ENCODE measurements at regions not wholly inside any gene's neighbourhood (a gene's known extent, or its start where the extent isn't known, plus 50 kb on each side); places are given as distances from the start of the nearest gene placed in this dataset.

- H3K4me3 ChIP-seq (ENCODE audit: low read length in 2 of 2) = no peak overlapping the region
These were observed 345.9 kb upstream of the SMIM30 start for GRCh38 chr7:113464096-113464855.

DNA sequence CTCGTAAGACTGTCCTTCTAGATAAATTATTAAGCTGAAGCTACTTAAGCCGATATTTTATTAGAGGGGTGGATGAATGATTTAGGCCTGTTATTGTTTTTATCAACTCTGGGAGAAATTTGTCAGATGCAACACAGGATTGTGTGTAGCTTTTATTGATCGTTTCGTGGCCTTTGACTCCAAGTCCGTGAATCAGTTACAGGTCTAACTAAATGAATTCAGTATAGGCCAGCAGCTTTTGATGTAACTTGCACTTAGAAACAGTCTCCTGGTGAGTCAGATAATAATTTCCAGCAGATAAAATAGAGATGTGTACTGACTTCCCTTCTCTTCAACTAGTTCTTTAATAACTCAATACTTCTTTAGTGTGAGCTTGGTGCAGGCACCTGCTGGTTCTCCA lies 341.7 kb upstream of the SMIM30 start:
- no peaks in the 10 kb centered on the region for H3K9me3 ChIP-seq (ENCODE audit: control insufficient read depth in 2 of 2, low read length in 2 of 2)
- no peaks in the 10 kb centered on the region for H3K4me1 ChIP-seq (ENCODE audit: control insufficient read depth, insufficient read depth, low read length)
- no peak overlapping the region for H3K9ac ChIP-seq (ENCODE audit: low read length in 2 of 2)
- H3K27ac ChIP-seq (ENCODE audit: low read length) = no peak overlapping the region
- no peaks in the 10 kb centered on the region for H3K27me3 ChIP-seq (ENCODE audit: control insufficient read depth in 1 of 2, insufficient read depth in 2 of 2, low read length in 2 of 2)
- H3K4me3 ChIP-seq (ENCODE audit: low read length in 2 of 2) = no peak overlapping the region
- H3K36me3 ChIP-seq (ENCODE audit: control insufficient read depth in 2 of 2, insufficient read depth in 2 of 2, low read length in 2 of 2) = no peaks in the 10 kb centered on the region

More at GRCh38 chr7:113464096-113464855, 345.9 kb upstream of the SMIM30 start:
- H3K4me1 ChIP-seq (ENCODE audit: control insufficient read depth, insufficient read depth, low read length) = no peaks in the 10 kb centered on the region
- H3K9ac ChIP-seq (ENCODE audit: low read length in 2 of 2) = no peak overlapping the region
- H3K27ac ChIP-seq (ENCODE audit: low read length) = no peak overlapping the region
- no peaks in the 10 kb centered on the region for H3K36me3 ChIP-seq (ENCODE audit: control insufficient read depth in 2 of 2, insufficient read depth in 2 of 2, low read length in 2 of 2)
- H3K27me3 ChIP-seq (ENCODE audit: control insufficient read depth in 1 of 2, insufficient read depth in 2 of 2, low read length in 2 of 2) = no peaks in the 10 kb centered on the region
- H3K9me3 ChIP-seq (ENCODE audit: control insufficient read depth in 2 of 2, low read length in 2 of 2) = no peaks in the 10 kb centered on the region

DNA sequence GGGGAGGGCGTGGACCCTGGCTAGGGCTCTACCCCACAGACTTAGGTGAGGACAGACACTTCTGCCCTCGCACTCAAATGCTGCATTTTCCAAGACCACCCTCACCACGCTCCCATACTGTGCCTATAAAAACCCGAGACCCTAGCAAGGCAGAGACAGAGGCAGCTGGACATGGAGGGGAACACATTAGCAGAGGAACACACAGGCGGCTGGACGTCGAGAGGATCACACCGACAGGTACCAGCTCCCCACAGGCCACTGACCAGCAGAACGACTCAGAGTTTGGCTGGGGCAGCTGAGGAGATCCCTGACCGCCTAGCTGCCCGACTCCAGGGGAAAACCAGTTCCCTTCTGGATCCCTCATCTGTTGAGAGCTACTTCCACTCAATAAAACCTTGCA lies 338.2 kb upstream of the SMIM30 start:
- Histone ChIP-seq H3K27me3 (ENCODE audit: control insufficient read depth in 1 of 2, insufficient read depth in 2 of 2, low read length in 2 of 2) (no peaks in the 10 kb centered on the region), H3K36me3 (ENCODE audit: control insufficient read depth in 2 of 2, insufficient read depth in 2 of 2, low read length in 2 of 2) (no peaks in the 10 kb centered on the region), H3K9me3 (ENCODE audit: control insufficient read depth in 2 of 2, low read length in 2 of 2) (no peaks in the 10 kb centered on the region), H3K4me3 (ENCODE audit: low read length in 2 of 2) (no peak overlapping the region), H3K4me1 (ENCODE audit: control insufficient read depth, insufficient read depth, low read length) (no peaks in the 10 kb centered on the region), H3K9ac (ENCODE audit: low read length in 2 of 2) (no peak overlapping the region), H3K27ac (ENCODE audit: low read length) (no peak overlapping the region)

DNA sequence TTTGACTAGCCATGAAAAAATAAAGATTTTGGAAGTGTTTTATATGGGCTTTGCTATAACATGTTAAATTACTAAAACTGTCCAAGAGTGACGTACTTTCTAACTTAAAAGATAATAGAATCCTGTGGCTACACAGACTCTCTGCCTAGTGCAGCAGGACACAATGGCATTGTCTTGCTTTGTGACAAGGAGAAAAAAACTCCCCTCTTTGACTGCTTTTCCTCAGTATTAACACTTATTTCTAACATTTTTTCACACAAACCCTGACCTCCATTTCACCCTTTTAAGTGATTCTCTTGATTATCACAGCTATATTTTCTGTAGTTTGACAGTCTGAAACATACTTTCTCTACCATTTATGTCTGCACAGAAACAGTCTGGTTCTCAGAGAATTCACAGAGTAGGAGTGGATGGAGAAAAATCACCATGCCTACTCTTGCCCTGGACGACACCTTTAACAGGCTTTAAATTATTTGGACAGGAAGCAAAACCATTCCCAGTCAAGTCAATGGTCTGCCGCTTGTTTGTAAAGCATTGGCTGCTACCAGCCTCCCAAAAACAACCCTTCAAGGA lies 336.3 kb upstream of the SMIM30 start:
- no peaks in the 10 kb centered on the region for H3K27me3 ChIP-seq (ENCODE audit: control insufficient read depth in 1 of 2, insufficient read depth in 2 of 2, low read length in 2 of 2)
- no peaks in the 10 kb centered on the region for H3K4me1 ChIP-seq (ENCODE audit: control insufficient read depth, insufficient read depth, low read length)
- H3K36me3 ChIP-seq (ENCODE audit: control insufficient read depth in 2 of 2, insufficient read depth in 2 of 2, low read length in 2 of 2) = no peaks in the 10 kb centered on the region

DNA sequence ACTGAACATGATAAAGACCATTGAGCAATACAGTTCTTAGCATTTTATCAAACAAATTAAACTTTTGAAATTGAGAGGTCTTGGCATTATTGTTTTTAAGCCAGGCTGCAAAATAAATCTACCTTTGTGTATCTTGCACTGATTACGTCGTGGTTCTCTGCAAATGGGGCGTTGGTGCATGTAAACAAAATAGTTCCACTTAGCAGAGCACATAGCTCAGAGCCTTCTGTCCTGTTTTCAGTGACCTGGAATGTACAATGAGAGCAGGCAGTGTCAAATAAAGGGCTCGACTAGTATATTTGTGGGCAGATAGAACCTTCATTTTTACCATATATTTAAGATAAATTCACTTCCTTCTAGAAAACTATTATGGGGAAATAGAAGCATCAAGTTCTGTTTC lies 333.9 kb upstream of the SMIM30 start:
- Histone ChIP-seq H3K4me1 (ENCODE audit: control insufficient read depth, insufficient read depth, low read length) (no peaks in the 10 kb centered on the region), H3K27me3 (ENCODE audit: control insufficient read depth in 1 of 2, insufficient read depth in 2 of 2, low read length in 2 of 2) (no peaks in the 10 kb centered on the region), H3K9me3 (ENCODE audit: control insufficient read depth in 2 of 2, low read length in 2 of 2) (no peaks in the 10 kb centered on the region), H3K4me3 (ENCODE audit: low read length in 2 of 2) (no peak overlapping the region), H3K36me3 (ENCODE audit: control insufficient read depth in 2 of 2, insufficient read depth in 2 of 2, low read length in 2 of 2) (no peaks in the 10 kb centered on the region), H3K9ac (ENCODE audit: low read length in 2 of 2) (no peak overlapping the region), H3K27ac (ENCODE audit: low read length) (no peak overlapping the region)

More for the DNA sequence above, 336.3 kb upstream of the SMIM30 start:
- no peak overlapping the region for H3K27ac ChIP-seq (ENCODE audit: low read length)
- H3K9ac ChIP-seq (ENCODE audit: low read length in 2 of 2) = no peak overlapping the region
- H3K4me3 ChIP-seq (ENCODE audit: low read length in 2 of 2) = no peak overlapping the region
- H3K9me3 ChIP-seq (ENCODE audit: control insufficient read depth in 2 of 2, low read length in 2 of 2) = no peaks in the 10 kb centered on the region

- Histone ChIP-seq H3K4me1 (ENCODE audit: control insufficient read depth, insufficient read depth, low read length) (no peaks in the 10 kb centered on the region), H3K9me3 (ENCODE audit: control insufficient read depth in 2 of 2, low read length in 2 of 2) (no peaks in the 10 kb centered on the region), H3K27me3 (ENCODE audit: control insufficient read depth in 1 of 2, insufficient read depth in 2 of 2, low read length in 2 of 2) (no peaks in the 10 kb centered on the region), H3K9ac (ENCODE audit: low read length in 2 of 2) (no peak overlapping the region), H3K4me3 (ENCODE audit: low read length in 2 of 2) (no peak overlapping the region), H3K36me3 (ENCODE audit: control insufficient read depth in 2 of 2, insufficient read depth in 2 of 2, low read length in 2 of 2) (no peaks in the 10 kb centered on the region), H3K27ac (ENCODE audit: low read length) (no peak overlapping the region)
These were observed 328.4 kb upstream of the SMIM30 start for GRCh38 chr7:113446791-113447190.

- H3K9me3 ChIP-seq (ENCODE audit: control insufficient read depth in 2 of 2, low read length in 2 of 2) = no peaks in the 10 kb centered on the region
- no peaks in the 10 kb centered on the region for H3K27me3 ChIP-seq (ENCODE audit: control insufficient read depth in 1 of 2, insufficient read depth in 2 of 2, low read length in 2 of 2)
- no peaks in the 10 kb centered on the region for H3K36me3 ChIP-seq (ENCODE audit: control insufficient read depth in 2 of 2, insufficient read depth in 2 of 2, low read length in 2 of 2)
- no peak overlapping the region for H3K4me3 ChIP-seq (ENCODE audit: low read length in 2 of 2)
- no peaks in the 10 kb centered on the region for H3K4me1 ChIP-seq (ENCODE audit: control insufficient read depth, insufficient read depth, low read length)
- H3K27ac ChIP-seq (ENCODE audit: low read length) = no peak overlapping the region
- H3K9ac ChIP-seq (ENCODE audit: low read length in 2 of 2) = no peak overlapping the region
These were observed 328.0 kb upstream of the SMIM30 start for GRCh38 chr7:113446391-113446790.

DNA sequence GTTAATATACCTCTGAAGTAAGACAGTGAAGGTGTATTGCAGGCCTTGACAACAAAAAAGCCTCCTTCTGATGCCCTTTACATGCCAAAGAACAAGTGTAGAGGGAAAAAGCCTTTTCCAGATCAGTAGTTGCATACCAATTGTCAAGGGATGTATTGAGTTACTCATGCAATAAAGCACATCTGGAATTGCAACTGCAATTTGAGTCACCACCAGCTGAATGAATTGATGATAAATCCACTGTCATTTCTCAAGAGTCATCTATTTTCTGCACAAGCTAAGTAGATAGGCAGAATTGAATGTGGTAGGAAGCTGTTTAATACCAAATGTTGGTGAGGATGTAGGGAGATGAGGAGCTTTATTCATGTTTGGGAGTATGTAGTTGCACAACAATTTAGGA lies 325.9 kb upstream of the SMIM30 start:
- Histone ChIP-seq H3K27me3 (ENCODE audit: control insufficient read depth in 1 of 2, insufficient read depth in 2 of 2, low read length in 2 of 2) (no peaks in the 10 kb centered on the region), H3K4me3 (ENCODE audit: low read length in 2 of 2) (no peak overlapping the region), H3K9ac (ENCODE audit: low read length in 2 of 2) (no peak overlapping the region), H3K4me1 (ENCODE audit: control insufficient read depth, insufficient read depth, low read length) (no peaks in the 10 kb centered on the region), H3K9me3 (ENCODE audit: control insufficient read depth in 2 of 2, low read length in 2 of 2) (no peaks in the 10 kb centered on the region), H3K36me3 (ENCODE audit: control insufficient read depth in 2 of 2, insufficient read depth in 2 of 2, low read length in 2 of 2) (no peaks in the 10 kb centered on the region), H3K27ac (ENCODE audit: low read length) (no peak overlapping the region)

GRCh38 chr7:113440173-113440572 lies 321.8 kb upstream of the SMIM30 start:
- H3K4me1 ChIP-seq (ENCODE audit: control insufficient read depth, insufficient read depth, low read length) = no peaks in the 10 kb centered on the region
- peaks cover 0 to 6% of the 10 kb centered on the region in 2 donors for H3K9me3 ChIP-seq (ENCODE audit: control insufficient read depth in 2 of 2, low read length in 2 of 2)
- no peak overlapping the region for H3K4me3 ChIP-seq (ENCODE audit: low read length in 2 of 2)
- no peaks in the 10 kb centered on the region for H3K36me3 ChIP-seq (ENCODE audit: control insufficient read depth in 2 of 2, insufficient read depth in 2 of 2, low read length in 2 of 2)
- no peak overlapping the region for H3K27ac ChIP-seq (ENCODE audit: low read length)
- H3K9ac ChIP-seq (ENCODE audit: low read length in 2 of 2) = no peak overlapping the region
- no peaks in the 10 kb centered on the region for H3K27me3 ChIP-seq (ENCODE audit: control insufficient read depth in 1 of 2, insufficient read depth in 2 of 2, low read length in 2 of 2)

GRCh38 chr7:113431406-113431805 lies 313.1 kb upstream of the SMIM30 start:
- Histone ChIP-seq H3K4me1 (ENCODE audit: control insufficient read depth, insufficient read depth, low read length) (no peaks in the 10 kb centered on the region), H3K4me3 (ENCODE audit: low read length in 2 of 2) (no peak overlapping the region), H3K9ac (ENCODE audit: low read length in 2 of 2) (no peak overlapping the region), H3K27ac (ENCODE audit: low read length) (no peak overlapping the region), H3K27me3 (ENCODE audit: control insufficient read depth in 1 of 2, insufficient read depth in 2 of 2, low read length in 2 of 2) (no peaks in the 10 kb centered on the region), H3K9me3 (ENCODE audit: control insufficient read depth in 2 of 2, low read length in 2 of 2) (no peaks in the 10 kb centered on the region), H3K36me3 (ENCODE audit: control insufficient read depth in 2 of 2, insufficient read depth in 2 of 2, low read length in 2 of 2) (no peaks in the 10 kb centered on the region)

GRCh38 chr7:113424185-113424817 lies 305.9 kb upstream of the SMIM30 start:
- no peaks in the 10 kb centered on the region for H3K9me3 ChIP-seq (ENCODE audit: control insufficient read depth in 2 of 2, low read length in 2 of 2)
- H3K27me3 ChIP-seq (ENCODE audit: control insufficient read depth in 1 of 2, insufficient read depth in 2 of 2, low read length in 2 of 2) = no peaks in the 10 kb centered on the region
- H3K4me3 ChIP-seq (ENCODE audit: low read length in 2 of 2) = no peak overlapping the region
- no peak overlapping the region for H3K27ac ChIP-seq (ENCODE audit: low read length)
- H3K36me3 ChIP-seq (ENCODE audit: control insufficient read depth in 2 of 2, insufficient read depth in 2 of 2, low read length in 2 of 2) = no peaks in the 10 kb centered on the region
- no peak overlapping the region for H3K9ac ChIP-seq (ENCODE audit: low read length in 2 of 2)
- no peaks in the 10 kb centered on the region for H3K4me1 ChIP-seq (ENCODE audit: control insufficient read depth, insufficient read depth, low read length)

Measured in stomach smooth muscle (tissue), 2 donors.